Retinal pigment epithelial cell (primary cell): ENCODE measurements at regions not wholly inside any gene's neighbourhood (a gene's known extent, or its start where the extent isn't known, plus 50 kb on each side); places are given as distances from the start of the nearest gene placed in this dataset.

ENCODE experiments used
- DNase-seq: peaks from one replicate; pipeline ENCODE4 v3.0.0-alpha.2; 2010; ENCODE audit warnings: low read depth
- H3K4me3 ChIP-seq: 2 replicates; pipeline ENCODE4 v1.5.1; 2011; ENCODE audit warnings: mild to moderate bottlenecking, low read length, control low read depth, moderate library complexity
- CTCF ChIP-seq: conservative IDR thresholded peaks from 2 replicates; pipeline ENCODE4 v1.5.1; 2011; ENCODE audit warnings: low read depth, low read length, control low read depth, inconsistent platforms

- TF ChIP-seq CTCF = no peak
- H3K4me3 ChIP-seq = no peak overlapping the region
- no peak for DNase-seq
Measured at GRCh38 chr16:74199842-74200124, 96.8 kb upstream of the PSMD7 start.

- no peak for TF ChIP-seq CTCF
Measured at GRCh38 chr16:74199066-74199841, 97.4 kb upstream of the PSMD7 start.

GRCh38 chr16:74192281-74192797 is 104.3 kb upstream of the PSMD7 start:
- DNase-seq = no peak
- no peak overlapping the region for H3K4me3 ChIP-seq
- no peak for TF ChIP-seq CTCF

More at GRCh38 chr16:74199066-74199841, 97.4 kb upstream of the PSMD7 start:
- no peak overlapping the region for H3K4me3 ChIP-seq
- no peak for DNase-seq

GRCh38 chr16:74190292-74190691 is 106.3 kb upstream of the PSMD7 start:
- H3K4me3 ChIP-seq = no peak overlapping the region
- DNase-seq = no peak
- no peak for TF ChIP-seq CTCF

GRCh38 chr16:74188856-74189255 is 107.8 kb upstream of the PSMD7 start:
- TF ChIP-seq CTCF = no peak
- no peak overlapping the region for H3K4me3 ChIP-seq
- no peak for DNase-seq

- TF ChIP-seq CTCF = no peak
- no peak for DNase-seq
- no peak overlapping the region for H3K4me3 ChIP-seq
Measured at GRCh38 chr16:74186561-74186971, 110.0 kb upstream of the PSMD7 start.

GRCh38 chr16:74184839-74185238 is 111.8 kb upstream of the PSMD7 start:
- no peak for TF ChIP-seq CTCF
- DNase-seq = no peak
- no peak overlapping the region for H3K4me3 ChIP-seq
